ENCODE measurements at regions not wholly inside any gene's neighbourhood (a gene's known extent, or its start where the extent isn't known, plus 50 kb on each side); places are given as distances from the start of the nearest gene placed in this dataset.

DNA sequence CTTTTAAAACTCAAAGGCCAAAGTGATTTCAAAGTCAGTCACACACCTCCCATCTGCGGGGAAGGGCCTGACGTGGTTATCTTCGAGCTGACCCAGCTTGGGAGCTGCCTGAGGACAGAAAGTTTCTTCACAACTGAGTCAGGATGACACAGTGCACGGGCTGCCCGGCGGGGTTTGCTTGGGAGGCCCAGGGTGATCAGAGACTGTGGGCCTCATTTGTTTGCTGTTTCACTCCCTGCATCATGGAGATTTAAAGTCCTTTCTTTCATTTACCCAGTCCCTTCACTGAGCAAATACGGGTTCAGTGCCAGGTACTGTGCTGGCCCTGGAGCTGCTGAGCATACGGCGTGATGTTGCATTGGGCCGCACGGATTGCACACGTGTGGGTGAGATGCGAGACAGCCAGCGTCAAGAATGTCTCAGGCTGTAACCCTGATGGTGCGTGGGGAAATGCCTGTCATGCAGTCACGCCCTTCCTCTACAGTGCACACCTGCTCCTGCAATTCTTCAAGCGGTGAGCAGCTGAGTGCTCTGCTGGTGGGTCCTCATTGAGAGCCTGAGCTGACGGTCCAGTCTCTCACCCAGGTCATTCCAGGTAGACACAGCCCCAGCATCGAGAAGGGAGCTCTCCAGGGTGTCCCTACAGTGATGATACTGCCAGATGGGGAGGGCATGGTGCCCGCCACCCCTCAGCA is 82.7 kb upstream of the PMEPA1 start:
- TF ChIP-seq, protein P1, sequence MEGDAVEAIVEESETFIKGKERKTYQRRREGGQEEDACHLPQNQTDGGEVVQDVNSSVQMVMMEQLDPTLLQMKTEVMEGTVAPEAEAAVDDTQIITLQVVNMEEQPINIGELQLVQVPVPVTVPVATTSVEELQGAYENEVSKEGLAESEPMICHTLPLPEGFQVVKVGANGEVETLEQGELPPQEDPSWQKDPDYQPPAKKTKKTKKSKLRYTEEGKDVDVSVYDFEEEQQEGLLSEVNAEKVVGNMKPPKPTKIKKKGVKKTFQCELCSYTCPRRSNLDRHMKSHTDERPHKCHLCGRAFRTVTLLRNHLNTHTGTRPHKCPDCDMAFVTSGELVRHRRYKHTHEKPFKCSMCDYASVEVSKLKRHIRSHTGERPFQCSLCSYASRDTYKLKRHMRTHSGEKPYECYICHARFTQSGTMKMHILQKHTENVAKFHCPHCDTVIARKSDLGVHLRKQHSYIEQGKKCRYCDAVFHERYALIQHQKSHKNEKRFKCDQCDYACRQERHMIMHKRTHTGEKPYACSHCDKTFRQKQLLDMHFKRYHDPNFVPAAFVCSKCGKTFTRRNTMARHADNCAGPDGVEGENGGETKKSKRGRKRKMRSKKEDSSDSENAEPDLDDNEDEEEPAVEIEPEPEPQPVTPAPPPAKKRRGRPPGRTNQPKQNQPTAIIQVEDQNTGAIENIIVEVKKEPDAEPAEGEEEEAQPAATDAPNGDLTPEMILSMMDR (optimal IDR thresholded peaks at IDR 0.05 in 1 of 3, IDR thresholded peaks at IDR 0.05 in 1 of 3, conservative IDR thresholded peaks at IDR 0.05 in 1 of 3; ENCODE audit: extremely low read depth in 1 of 3, insufficient read depth in 2 of 3, low read length in 3 of 3): no peak
- TF ChIP-seq EZH2 (IDR thresholded peaks at IDR 0.05; ENCODE audit: low read length): peak; percentile 16
